ENCODE measurements at regions not wholly inside any gene's neighbourhood (a gene's known extent, or its start where the extent isn't known, plus 50 kb on each side); places are given as distances from the start of the nearest gene placed in this dataset.

- DNase-seq (ENCODE audit: insufficient read length, low spot score) (no peak), FAIRE-seq (no peak)
Observed at GRCh38 chr9:38316166-38316780, 76.2 kb upstream of the ALDH1B1 start.

GRCh38 chr9:38315085-38315595, 77.4 kb upstream of the ALDH1B1 start:
- FAIRE-seq: no peak
- no peak for TF ChIP-seq TAF1 (IDR thresholded peaks at IDR 0.05; ENCODE audit: low read depth, low read length)
- no peak for TF ChIP-seq POLR2AphosphoS5 (IDR thresholded peaks at IDR 0.05; ENCODE audit: low read depth, low read length)
- no peak for TF ChIP-seq PAX5 (IDR thresholded peaks at IDR 0.05; ENCODE audit: insufficient read depth, low read length, severe bottlenecking)
- TF ChIP-seq POU2F2 (IDR thresholded peaks at IDR 0.05; ENCODE audit: low read depth, low read length): no peak
- no peak for TF ChIP-seq SPI1 (IDR thresholded peaks at IDR 0.05; ENCODE audit: low read depth, low read length)
- TF ChIP-seq POLR2A (IDR thresholded peaks at IDR 0.05; ENCODE audit: low read depth, low read length): no peak
- DNase-seq (ENCODE audit: insufficient read length, low spot score): no peak

More at GRCh38 chr9:38316166-38316780, 76.2 kb upstream of the ALDH1B1 start:
- no peak for TF ChIP-seq POLR2AphosphoS5 (IDR thresholded peaks at IDR 0.05; ENCODE audit: low read depth, low read length)
- no peak for TF ChIP-seq TAF1 (IDR thresholded peaks at IDR 0.05; ENCODE audit: low read depth, low read length)
- no peak for TF ChIP-seq POU2F2 (IDR thresholded peaks at IDR 0.05; ENCODE audit: low read depth, low read length)
- TF ChIP-seq PAX5 (IDR thresholded peaks at IDR 0.05; ENCODE audit: insufficient read depth, low read length, severe bottlenecking): no peak
- TF ChIP-seq SPI1 (IDR thresholded peaks at IDR 0.05; ENCODE audit: low read depth, low read length): no peak
- no peak for TF ChIP-seq POLR2A (IDR thresholded peaks at IDR 0.05; ENCODE audit: low read depth, low read length)

GRCh38 chr9:38313421-38313820, 79.1 kb upstream of the ALDH1B1 start:
- FAIRE-seq: no peak
- TF ChIP-seq TAF1 (IDR thresholded peaks at IDR 0.05; ENCODE audit: low read depth, low read length) (no peak), POU2F2 (IDR thresholded peaks at IDR 0.05; ENCODE audit: low read depth, low read length) (no peak), POLR2A (IDR thresholded peaks at IDR 0.05; ENCODE audit: low read depth, low read length) (no peak), SPI1 (IDR thresholded peaks at IDR 0.05; ENCODE audit: low read depth, low read length) (no peak), POLR2AphosphoS5 (IDR thresholded peaks at IDR 0.05; ENCODE audit: low read depth, low read length) (no peak), PAX5 (IDR thresholded peaks at IDR 0.05; ENCODE audit: insufficient read depth, low read length, severe bottlenecking) (no peak)
- no peak for DNase-seq (ENCODE audit: insufficient read length, low spot score)

- FAIRE-seq (no peak), DNase-seq (ENCODE audit: insufficient read length, low spot score) (no peak)
- TF ChIP-seq POU2F2 (IDR thresholded peaks at IDR 0.05; ENCODE audit: low read depth, low read length): no peak
- TF ChIP-seq POLR2A (IDR thresholded peaks at IDR 0.05; ENCODE audit: low read depth, low read length): no peak
Observed at GRCh38 chr9:38312406-38312805, 80.1 kb upstream of the ALDH1B1 start.

- no peak for FAIRE-seq
- no peak for DNase-seq (ENCODE audit: insufficient read length, low spot score)
- TF ChIP-seq PAX5 (IDR thresholded peaks at IDR 0.05; ENCODE audit: insufficient read depth, low read length, severe bottlenecking) (no peak), POLR2AphosphoS5 (IDR thresholded peaks at IDR 0.05; ENCODE audit: low read depth, low read length) (no peak), POLR2A (IDR thresholded peaks at IDR 0.05; ENCODE audit: low read depth, low read length) (no peak), SPI1 (IDR thresholded peaks at IDR 0.05; ENCODE audit: low read depth, low read length) (no peak)
Observed at GRCh38 chr9:38311382-38312270, 80.9 kb upstream of the ALDH1B1 start.

- FAIRE-seq (no peak), DNase-seq (ENCODE audit: insufficient read length, low spot score) (no peak)
- no peak for TF ChIP-seq POLR2AphosphoS5 (IDR thresholded peaks at IDR 0.05; ENCODE audit: low read depth, low read length)
- TF ChIP-seq PAX5 (IDR thresholded peaks at IDR 0.05; ENCODE audit: insufficient read depth, low read length, severe bottlenecking): no peak
- TF ChIP-seq TAF1 (IDR thresholded peaks at IDR 0.05; ENCODE audit: low read depth, low read length): no peak
- no peak for TF ChIP-seq SPI1 (IDR thresholded peaks at IDR 0.05; ENCODE audit: low read depth, low read length)
- TF ChIP-seq POLR2A (IDR thresholded peaks at IDR 0.05; ENCODE audit: low read depth, low read length): no peak
- no peak for TF ChIP-seq POU2F2 (IDR thresholded peaks at IDR 0.05; ENCODE audit: low read depth, low read length)
Observed at GRCh38 chr9:38309324-38310195, 82.9 kb upstream of the ALDH1B1 start.

- no peak for TF ChIP-seq TAF1 (IDR thresholded peaks at IDR 0.05; ENCODE audit: low read depth, low read length)
- no peak for TF ChIP-seq POU2F2 (IDR thresholded peaks at IDR 0.05; ENCODE audit: low read depth, low read length)
- no peak for TF ChIP-seq SPI1 (IDR thresholded peaks at IDR 0.05; ENCODE audit: low read depth, low read length)
- no peak for TF ChIP-seq PAX5 (IDR thresholded peaks at IDR 0.05; ENCODE audit: insufficient read depth, low read length, severe bottlenecking)
- TF ChIP-seq POLR2A (IDR thresholded peaks at IDR 0.05; ENCODE audit: low read depth, low read length): no peak
- TF ChIP-seq POLR2AphosphoS5 (IDR thresholded peaks at IDR 0.05; ENCODE audit: low read depth, low read length): no peak
- DNase-seq (ENCODE audit: insufficient read length, low spot score) (no peak), FAIRE-seq (no peak)
Observed at GRCh38 chr9:38308136-38308535, 84.4 kb upstream of the ALDH1B1 start.

- FAIRE-seq (no peak), DNase-seq (ENCODE audit: insufficient read length, low spot score) (no peak)
- no peak for TF ChIP-seq POU2F2 (IDR thresholded peaks at IDR 0.05; ENCODE audit: low read depth, low read length)
- no peak for TF ChIP-seq SPI1 (IDR thresholded peaks at IDR 0.05; ENCODE audit: low read depth, low read length)
- no peak for TF ChIP-seq POLR2AphosphoS5 (IDR thresholded peaks at IDR 0.05; ENCODE audit: low read depth, low read length)
- TF ChIP-seq POLR2A (IDR thresholded peaks at IDR 0.05; ENCODE audit: low read depth, low read length): no peak
- no peak for TF ChIP-seq TAF1 (IDR thresholded peaks at IDR 0.05; ENCODE audit: low read depth, low read length)
- no peak for TF ChIP-seq PAX5 (IDR thresholded peaks at IDR 0.05; ENCODE audit: insufficient read depth, low read length, severe bottlenecking)
Observed at GRCh38 chr9:38306899-38307298, 85.6 kb upstream of the ALDH1B1 start.

GRCh38 chr9:38305582-38305981, 86.9 kb upstream of the ALDH1B1 start:
- FAIRE-seq (no peak), DNase-seq (ENCODE audit: insufficient read length, low spot score) (no peak)
- no peak for TF ChIP-seq TAF1 (IDR thresholded peaks at IDR 0.05; ENCODE audit: low read depth, low read length)
- TF ChIP-seq POLR2A (IDR thresholded peaks at IDR 0.05; ENCODE audit: low read depth, low read length): no peak
- no peak for TF ChIP-seq SPI1 (IDR thresholded peaks at IDR 0.05; ENCODE audit: low read depth, low read length)
- no peak for TF ChIP-seq PAX5 (IDR thresholded peaks at IDR 0.05; ENCODE audit: insufficient read depth, low read length, severe bottlenecking)
- no peak for TF ChIP-seq POLR2AphosphoS5 (IDR thresholded peaks at IDR 0.05; ENCODE audit: low read depth, low read length)
- TF ChIP-seq POU2F2 (IDR thresholded peaks at IDR 0.05; ENCODE audit: low read depth, low read length): no peak
